ENCODE measurements at regions not wholly inside any gene's neighbourhood (a gene's known extent, or its start where the extent isn't known, plus 50 kb on each side); places are given as distances from the start of the nearest gene placed in this dataset.
"Not testable (repeated sequence)": the region's sequence is repeated elsewhere in the genome, so short reads cannot be mapped to it uniquely, and the experiment has no call there.

DNA sequence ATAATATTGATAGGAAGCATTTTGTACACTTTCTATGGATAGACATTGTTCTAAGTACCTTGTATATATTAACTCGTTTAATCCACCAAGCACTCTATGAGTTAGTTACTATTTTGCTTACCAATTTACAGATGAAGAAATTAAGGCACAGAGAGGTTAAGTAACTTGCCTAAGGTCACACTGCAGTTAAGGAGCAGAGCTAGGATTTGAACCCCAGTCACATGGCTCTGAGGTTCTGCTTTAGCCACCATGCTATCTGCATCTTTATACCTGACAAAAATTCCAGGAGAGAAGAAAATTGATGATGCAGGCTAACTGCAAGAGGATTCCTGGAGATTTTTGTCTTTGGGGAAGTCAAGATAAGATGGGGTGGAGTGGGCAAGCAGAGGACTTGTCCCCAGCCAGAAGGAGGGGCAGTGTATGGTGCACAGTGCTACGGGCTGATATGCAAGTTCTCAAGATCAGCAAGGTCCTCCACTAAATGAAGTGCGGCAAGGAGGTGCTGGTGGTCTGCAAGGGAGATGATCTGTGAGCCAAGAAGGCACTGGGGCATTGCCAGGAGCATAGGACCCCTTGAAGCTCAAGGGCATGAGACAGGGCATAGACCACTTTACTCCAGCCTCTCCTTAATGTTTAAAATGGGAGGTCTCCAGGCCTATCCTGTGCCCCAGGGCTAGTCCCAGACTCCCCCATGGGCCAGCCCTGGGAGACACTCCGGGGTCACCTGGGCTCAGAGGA is 430.6 kb downstream of the RPS24 start:
- no peak for DNase-seq (ENCODE audit: low read depth in 4 of 4, low spot score in 3 of 4)

DNA sequence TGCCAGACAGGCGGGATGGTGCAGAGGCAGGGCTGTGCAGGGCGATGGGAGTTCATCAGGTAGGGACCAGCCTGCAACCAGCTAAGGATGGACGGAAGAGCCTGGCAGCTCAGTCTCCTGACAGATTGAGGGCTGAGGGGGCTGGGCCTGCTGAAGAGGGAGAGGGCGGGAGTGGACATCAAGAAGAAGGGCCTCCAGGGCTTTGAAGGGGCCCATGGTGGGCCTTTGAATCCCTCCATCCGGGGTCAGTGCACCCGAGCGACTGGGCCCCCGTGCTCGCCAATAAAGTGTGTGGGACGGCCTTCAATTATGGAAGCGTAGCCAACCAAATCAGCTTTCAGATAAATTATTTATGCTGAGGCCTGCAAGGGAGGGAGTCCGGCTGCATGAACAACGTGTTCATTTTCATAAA is 431.2 kb downstream of the RPS24 start:
- DNase-seq (ENCODE audit: low read depth in 4 of 4, low spot score in 3 of 4): no peak

DNA sequence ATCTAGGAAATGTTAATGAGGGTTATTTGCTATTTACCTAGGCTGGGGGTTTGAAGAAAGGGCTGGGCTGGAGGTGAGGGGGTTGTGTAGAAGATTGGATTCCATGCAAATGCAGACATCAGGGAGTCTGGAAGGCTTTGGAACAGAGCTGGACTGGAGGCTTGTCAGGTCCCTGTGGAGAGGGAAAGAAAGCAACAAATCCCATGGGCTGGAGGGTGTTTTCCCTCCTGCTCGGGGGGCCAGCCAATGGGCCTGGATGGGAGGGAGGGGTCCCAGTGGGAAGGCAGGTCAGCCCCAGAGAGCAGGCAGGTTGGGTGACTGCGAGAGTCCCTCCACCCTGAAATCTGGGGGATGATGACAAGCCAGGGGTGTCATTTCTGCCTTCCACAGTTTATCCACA is 431.8 kb downstream of the RPS24 start:
- no peak for DNase-seq (ENCODE audit: low read depth in 4 of 4, low spot score in 3 of 4)

DNA sequence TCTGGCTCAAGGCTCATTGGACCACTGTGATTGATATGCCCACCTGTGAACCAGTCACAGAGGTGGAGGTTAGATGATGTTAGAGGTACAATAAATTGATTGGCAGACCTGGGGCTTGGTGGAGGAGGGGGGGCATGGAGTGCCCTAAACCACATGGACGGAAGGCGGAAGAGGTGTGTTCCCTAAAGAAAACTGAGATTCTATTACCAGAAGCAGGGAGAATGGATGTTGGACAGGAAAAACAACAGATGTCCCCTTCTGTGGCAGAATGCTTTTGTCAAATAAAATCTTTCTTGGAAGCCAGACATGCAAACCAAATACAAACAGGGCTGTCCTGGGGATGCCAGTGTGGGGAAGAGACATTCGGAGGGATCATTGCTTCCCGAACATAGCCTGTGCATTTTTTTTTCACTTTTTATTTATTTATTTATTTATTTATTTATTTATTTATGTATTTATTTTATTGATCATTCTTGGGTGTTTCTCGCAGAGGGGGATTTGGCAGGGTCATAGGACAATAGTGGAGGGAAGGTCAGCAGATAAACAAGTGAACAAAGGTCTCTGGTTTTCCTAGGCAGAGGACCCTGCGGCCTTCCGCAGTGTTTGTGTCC is 433.9 kb downstream of the RPS24 start:
- no peak for DNase-seq (ENCODE audit: low read depth in 4 of 4, low spot score in 3 of 4)

DNA sequence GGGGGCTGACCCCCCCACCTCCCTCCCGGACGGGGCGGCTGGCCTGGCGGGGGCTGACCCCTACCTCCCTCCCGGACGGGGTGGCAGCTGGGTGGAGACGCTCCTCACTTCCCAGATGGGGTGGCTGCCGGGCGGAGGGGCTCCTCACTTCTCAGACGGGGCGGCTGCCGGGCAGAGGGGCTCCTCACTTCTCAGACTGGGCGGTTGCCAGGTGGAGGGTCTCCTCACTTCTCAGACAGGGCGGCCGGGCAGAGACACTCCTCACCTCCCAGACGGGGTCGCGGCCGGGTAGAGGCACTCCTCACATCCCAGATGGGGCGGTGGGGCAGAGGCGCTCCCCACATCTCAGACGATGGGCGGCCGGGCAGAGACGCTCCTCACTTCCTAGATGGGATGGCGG is 435.1 kb downstream of the RPS24 start:
- DNase-seq (ENCODE audit: low read depth in 4 of 4, low spot score in 3 of 4): not testable (repeated sequence)

DNA sequence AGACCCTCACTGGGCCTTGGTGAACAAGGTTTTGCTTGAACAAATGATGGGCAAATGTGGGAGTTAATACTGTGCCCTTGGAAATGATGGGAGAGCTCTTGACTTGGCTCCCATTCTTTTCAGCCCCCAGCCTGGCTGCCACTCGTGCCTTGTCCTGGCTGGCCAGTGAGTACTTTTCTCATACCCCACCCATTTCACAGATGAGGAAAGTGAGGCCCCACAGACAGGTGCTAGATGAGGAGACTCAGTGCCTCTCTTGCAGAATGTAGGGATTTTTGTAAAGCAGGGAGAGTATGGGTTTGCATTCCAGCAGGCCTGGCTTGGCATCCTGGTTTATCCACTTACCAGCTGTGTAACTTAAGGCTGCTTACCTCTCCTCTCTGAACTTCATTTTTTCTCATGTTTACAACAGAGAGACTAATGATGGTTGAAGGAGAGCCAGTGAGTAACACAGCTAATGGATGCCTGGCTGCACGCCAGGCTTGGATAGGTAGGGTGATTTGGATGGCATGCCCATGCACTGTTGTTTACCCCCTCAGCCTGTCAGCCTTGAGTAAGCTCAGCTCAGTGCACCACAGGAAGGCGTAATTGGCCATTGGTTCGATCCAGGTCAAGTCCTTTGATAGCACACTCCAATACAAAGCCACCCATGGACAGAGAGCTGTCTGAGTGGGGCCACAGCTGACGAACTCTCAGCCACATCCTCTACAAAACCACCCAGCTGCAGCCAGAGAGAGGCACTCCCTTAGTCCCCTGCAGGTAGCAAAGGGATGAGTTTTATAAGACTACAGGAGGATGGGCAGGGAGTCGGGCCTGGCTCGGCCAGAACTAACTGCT is 436.8 kb downstream of the RPS24 start:
- no peak for DNase-seq (ENCODE audit: low read depth in 4 of 4, low spot score in 3 of 4)

DNA sequence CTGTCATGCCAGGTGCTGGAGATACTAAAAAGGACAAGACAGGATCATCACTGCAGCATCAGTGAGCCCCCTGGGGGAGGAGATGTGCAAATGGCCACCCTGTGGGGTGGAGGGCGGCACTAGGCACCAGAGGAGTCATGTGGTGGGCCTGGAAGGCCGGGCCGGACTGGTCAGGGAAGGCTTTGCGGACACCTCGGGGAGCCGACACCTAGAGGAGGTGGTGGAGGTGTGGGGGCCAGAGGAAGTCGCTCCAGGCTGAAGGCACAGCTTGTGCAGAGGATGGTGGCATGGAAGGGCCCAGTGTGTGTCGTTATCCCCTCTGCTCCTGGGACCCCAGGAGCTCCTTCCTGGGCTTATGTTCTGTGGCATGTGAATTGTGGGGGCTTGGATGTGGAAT is 437.7 kb downstream of the RPS24 start:
- DNase-seq (ENCODE audit: low read depth in 4 of 4, low spot score in 3 of 4): no peak

DNA sequence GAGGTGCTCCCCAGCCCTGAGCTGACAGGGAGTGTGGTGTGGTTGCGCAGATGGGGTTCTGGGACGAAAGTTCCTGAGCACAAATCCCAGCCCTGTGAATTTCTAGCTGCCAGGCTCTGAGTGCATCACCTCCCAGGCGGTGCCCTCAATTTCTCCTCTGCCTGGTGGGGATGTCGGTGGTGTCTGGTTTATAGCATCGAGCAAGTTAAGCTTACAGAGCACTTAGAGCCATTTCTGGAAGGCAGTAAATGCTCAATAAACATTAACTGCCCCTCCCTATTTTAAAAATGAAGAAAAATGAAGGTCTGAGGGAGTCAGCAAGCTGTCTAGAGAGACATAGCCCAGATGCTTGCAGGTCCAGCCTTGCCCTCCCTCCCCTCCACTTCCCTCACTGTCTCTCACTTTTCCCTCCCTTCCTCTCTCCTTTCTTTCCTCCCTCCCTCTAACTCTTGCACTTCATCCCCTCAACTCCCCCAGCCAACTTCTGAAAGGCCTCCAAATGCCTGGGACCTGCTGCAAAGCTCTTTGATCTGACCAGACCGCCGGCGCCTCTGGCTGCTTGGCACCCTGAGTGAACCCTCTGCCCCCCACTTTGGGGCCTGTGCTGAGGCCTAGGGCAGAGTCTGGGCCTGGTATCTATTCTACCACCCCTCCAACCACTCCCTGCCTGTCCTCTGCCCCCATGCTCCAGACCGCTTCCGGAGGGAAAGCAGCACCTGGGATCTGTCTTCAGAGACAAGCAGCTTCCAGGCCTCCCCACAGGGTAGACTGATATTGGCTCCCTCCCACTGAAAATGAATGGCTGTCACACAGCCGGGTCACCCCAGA is 438.3 kb downstream of the RPS24 start:
- peak; percentile 56 to 71 (median 64) for DNase-seq (ENCODE audit: low read depth in 4 of 4, low spot score in 3 of 4)

DNA sequence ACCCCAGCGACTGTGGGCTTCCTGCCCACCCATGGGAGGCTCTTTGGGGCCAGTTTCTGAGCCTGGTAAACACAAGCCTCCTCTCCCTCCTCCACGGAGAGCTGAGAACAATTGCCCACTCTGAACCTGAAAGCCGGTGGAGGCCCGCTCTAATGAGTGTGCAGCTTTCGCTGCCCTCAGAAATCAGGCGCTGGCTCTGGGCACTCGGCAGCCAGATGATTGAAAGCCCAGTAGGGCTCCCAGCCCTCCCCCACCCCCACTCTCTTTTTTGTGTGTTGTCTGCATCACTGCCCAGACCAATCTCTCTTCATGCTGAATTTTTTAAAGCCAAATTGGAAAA is 438.9 kb downstream of the RPS24 start:
- no peak for DNase-seq (ENCODE audit: low read depth in 4 of 4, low spot score in 3 of 4)

DNA sequence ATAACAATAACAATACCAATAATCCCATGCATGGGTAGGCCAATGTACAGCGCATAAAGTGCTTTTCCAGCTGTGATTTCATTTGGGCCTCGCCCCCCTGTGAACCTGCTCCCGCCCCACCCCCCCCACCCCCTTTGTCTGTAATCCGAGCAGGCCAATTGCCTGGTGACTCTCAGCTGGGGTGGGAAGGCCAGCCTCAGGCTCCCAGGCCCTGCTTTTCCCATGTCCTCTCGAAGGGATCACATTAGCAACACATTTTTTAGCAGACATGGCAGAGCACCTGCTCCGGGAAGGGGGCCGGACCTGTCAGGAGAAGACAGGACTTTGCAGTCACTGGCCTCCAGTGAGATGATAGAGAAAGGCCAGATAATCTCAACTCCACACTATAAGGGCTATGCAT is 439.3 kb downstream of the RPS24 start:
- DNase-seq (ENCODE audit: low read depth in 4 of 4, low spot score in 3 of 4): no peak

DNA sequence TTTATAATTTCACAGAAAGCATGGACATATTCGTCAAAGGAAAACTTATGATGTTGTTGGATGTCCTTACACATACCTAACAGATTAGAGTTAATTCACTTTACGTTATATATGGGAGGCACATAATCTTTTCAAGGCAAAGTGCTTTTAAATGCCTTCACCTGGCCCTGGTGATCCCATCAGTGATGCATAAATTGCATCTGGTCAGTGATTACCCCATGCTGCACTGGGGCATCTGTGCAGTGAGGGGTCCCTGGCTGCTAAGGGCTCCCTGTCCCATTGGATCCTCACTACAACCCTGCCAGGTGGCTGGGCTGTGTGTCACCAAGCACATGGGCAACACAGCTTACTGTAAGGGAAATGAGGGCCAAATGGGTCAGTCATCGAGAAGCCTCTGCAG is 441.1 kb downstream of the RPS24 start:
- no peak for DNase-seq (ENCODE audit: low read depth in 4 of 4, low spot score in 3 of 4)

DNA sequence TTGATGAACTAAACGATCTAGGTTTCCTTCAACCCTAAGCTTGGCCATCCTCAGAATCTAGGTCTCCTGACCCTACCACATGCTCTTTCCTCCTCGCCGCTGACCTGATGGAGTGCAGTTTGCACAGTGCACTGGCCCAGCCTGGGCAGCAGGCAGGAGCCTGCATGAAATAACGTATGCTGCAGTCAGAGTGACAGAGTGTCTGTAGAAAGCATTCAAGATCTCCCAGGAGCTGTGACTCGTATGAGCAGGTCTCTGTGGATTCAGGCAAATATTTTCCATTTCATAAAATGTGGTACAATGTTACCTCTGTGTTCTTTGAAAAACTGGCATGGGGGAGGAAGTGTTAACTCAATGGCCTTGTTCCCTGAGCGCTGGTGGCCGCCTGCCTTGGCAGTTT is 441.8 kb downstream of the RPS24 start:
- no peak for DNase-seq (ENCODE audit: low read depth in 4 of 4, low spot score in 3 of 4)

DNA sequence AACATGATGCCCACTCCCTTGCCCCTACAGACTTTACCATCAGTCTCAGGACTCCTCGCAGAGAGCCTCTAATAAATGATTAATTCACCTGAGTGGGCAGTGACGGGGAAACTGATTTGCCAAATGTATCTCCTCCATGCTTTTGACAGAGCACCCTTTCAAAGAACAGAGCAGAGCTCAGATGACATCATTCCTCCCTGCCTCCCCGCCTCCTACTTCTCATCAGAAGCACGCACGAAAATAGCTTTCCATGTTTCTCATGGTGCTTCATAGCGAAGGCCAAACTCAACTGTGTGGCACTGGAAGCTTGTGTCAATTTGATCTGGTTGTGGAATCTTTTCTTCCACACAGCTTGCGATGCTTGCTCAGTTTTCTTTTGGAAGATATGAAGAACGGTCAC is 442.5 kb downstream of the RPS24 start:
- no peak for DNase-seq (ENCODE audit: low read depth in 4 of 4, low spot score in 3 of 4)

DNA sequence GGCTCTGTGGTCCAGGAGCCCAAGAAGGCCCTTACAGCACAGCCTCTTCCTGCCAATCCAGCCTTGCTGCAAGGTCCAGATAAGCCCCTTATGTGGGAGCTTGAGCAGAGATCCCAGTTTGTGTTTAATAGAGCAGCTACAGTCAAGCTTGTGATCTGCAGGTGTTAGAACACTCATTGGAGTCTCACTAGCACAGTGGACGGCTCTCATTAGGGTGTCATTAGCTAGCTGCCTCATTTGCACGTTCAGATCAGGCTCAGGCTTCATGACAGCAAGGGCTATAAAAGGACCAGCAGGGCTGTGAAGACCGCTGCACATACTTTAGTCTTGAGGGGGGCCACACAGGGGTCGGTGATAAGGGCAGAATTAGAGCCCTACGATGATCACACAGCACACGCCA is 443.2 kb downstream of the RPS24 start:
- no peak for DNase-seq (ENCODE audit: low read depth in 4 of 4, low spot score in 3 of 4)

DNA sequence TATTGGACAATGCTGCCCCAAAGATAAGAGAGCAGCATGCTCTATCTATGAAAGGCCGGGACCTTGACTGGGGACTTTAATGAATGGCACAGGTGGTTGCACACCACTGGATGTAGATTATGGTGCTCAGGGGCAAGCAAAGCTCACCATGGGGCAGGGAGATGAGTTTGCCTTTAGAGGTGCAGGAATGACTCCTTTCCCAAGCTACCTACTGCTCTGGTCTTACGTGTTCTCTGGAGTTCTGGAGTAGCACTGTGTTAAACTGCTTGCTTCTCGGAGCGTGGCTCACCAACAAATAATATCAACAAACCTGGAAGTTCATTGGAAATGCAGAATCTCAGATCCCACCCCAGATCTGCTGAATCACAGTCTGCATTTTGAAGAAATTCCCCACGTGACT is 445.3 kb downstream of the RPS24 start:
- DNase-seq (ENCODE audit: low read depth in 4 of 4, low spot score in 3 of 4): no peak

DNA sequence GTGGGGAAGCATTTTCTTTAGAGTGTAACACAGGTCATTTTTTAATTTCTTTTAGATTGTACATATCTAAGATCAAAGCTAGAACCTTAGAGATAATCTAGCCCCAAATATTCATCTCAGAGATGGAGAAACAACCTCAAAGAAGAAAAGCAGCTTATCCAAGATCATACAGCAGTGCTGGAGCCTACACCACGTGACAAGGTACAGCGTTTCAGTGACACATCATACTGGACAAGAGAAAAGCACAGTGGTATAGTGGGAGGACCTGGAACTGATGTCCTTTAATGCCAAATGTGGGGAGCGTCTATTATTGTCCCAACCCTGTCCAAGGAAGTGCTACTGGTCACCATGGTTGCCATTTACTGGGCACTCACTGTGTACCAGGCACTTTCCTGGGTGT is 445.8 kb downstream of the RPS24 start:
- DNase-seq (ENCODE audit: low read depth in 4 of 4, low spot score in 3 of 4): no peak

DNA sequence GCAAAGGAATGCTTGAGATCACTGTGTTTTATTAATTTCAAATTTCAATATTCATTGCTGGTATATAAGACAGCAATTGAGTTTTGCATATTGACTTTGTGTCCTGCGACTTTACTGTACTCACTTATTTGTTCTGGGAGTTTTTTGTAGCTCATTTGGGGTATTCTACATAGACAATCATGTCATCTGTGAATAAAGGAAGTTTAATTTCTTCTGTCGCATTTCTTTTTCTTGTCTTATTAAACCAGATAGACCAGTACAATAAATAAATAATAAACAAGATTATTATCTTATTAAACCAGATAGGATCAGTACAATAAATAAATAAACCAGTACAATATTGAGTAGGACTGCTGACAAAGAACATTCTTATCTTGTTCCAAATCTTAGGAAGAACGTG is 448.2 kb downstream of the RPS24 start:
- DNase-seq (ENCODE audit: low read depth in 4 of 4, low spot score in 3 of 4): no peak

DNA sequence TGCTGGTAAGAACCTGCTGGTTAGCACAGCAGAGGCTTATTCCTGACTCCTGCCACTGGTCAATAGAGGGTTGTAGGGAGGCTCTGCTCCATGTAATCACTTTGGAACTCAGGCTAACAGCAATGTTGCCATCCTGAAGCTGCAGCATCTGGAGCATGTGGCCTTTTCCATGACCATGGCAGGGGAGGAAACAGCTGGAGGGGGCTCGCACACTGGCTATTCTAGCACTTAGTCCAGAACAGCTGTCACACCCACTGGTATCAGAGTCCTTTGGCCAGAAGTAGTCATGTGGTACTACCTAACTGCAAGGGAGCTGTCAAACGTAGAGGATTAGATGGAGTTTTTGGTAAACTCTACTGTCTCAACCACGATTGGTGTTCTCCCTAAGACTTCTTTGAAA is 450.0 kb downstream of the RPS24 start:
- no peak for DNase-seq (ENCODE audit: low read depth in 4 of 4, low spot score in 3 of 4)

DNA sequence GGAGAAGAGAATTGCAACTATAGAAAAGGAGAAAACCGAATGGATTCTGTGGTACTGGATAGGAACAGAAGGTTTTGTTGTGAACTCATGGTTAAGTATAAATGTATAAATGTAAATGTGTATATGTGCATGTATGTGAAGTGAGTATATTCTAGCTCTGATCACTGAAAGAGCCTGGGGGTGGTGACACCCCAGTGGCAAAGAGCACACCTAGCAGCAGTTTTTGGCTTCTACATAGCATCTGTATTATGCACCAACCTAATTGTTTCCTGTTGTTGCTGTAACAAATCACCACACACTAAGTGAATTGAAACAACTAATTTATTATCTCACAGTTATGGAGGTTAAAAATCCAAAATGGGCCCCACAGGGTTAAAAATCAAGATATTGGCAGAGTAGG is 455.4 kb downstream of the RPS24 start:
- no peak for DNase-seq (ENCODE audit: low read depth in 4 of 4, low spot score in 3 of 4)

DNA sequence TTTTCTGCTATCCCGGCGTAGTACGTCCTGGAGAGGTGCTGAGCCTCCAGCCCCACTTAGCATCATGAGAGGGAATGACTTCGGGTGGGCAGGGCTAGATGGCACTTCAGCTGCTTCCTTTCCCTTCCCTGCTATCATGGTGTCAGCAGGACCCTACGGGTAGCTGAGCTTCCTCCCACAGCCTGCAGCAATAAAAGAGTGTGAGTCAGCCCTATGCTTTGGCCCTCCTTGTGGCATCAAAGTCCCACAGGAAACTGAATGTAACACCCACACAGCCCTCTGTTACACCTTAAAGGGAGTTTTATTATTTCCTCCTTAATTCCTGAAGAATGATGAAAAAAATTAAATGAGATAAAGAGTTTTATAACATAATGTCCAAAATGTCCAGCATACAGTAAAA is 458.1 kb downstream of the RPS24 start:
- DNase-seq (ENCODE audit: low read depth in 4 of 4, low spot score in 3 of 4): no peak

DNA sequence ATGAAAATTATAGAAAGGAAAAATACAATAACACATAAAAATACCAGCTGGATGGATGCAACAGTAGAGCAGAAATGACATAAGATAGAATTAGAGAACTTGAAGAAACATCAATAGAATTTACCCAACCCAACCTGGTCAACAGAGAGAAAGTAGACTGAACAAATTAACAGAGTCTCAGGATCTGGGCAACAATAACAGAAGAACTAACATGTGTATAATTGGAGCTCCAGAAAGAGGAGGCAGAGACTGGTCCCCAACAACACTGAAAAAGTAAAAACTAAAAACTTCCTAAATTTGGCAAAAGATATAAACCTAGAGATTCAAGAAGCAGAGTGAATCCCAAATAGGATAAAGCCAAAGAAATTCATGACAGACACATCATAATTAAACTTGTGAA is 458.8 kb downstream of the RPS24 start:
- DNase-seq (ENCODE audit: low read depth in 4 of 4, low spot score in 3 of 4): no peak

Data from left renal pelvis (tissue), 4 donors.